ENCODE measurements at regions not wholly inside any gene's neighbourhood (a gene's known extent, or its start where the extent isn't known, plus 50 kb on each side); places are given as distances from the start of the nearest gene placed in this dataset.
A peak's percentile ranks its signal among the peaks of the same experiment; 100 is the strongest.

GRCh38 chr5:106167766-106168165, 1503.0 kb downstream of the EFNA5 start:
- no peak for DNase-seq

DNA sequence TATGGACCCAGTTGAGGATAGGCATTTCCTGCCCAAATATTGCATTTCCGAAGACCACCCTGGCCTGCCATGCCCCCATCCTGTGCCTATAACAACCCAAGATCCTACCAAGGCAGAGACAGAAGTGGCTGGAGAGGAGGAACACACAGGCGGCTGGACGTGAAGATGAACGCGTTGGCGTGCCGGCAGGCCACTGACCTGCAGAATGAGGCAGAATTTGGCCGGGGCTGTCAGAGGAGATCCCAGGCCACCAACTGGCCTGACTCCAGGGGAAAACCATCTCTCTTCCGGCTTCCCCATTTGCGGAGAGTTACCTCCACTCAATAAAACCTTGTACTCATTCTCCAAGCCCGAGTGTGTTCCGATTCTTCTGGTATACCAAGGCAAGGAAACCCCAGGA, 1507.5 kb downstream of the EFNA5 start:
- no peak for DNase-seq

- no peak for DNase-seq
Measured at GRCh38 chr5:106159616-106160015, 1511.1 kb downstream of the EFNA5 start.

DNA sequence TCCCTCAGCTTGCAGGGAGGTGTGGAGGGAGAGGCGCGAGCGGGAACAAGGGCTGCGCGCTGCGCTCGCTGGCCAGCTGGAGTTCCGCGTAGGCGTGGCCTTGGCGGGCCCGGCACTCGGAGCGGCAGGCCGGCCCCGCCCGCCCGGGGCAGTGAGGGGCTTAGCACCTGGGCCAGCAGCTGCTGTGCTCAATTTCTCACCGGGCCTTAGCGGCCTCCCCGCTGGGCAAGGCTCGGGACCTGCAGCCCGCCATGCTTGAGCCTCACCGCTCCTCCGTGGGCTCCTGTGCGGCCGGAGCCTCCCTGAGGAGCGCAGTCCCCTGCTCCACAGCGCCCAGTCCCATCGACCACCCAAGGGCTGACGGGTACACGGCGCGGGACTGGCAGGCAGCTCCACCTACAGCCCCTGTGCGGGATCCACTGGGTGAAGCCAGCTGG, 1516.4 kb downstream of the EFNA5 start:
- DNase-seq = no peak

GRCh38 chr5:106152569-106152968, 1518.2 kb downstream of the EFNA5 start:
- DNase-seq = no peak

DNA sequence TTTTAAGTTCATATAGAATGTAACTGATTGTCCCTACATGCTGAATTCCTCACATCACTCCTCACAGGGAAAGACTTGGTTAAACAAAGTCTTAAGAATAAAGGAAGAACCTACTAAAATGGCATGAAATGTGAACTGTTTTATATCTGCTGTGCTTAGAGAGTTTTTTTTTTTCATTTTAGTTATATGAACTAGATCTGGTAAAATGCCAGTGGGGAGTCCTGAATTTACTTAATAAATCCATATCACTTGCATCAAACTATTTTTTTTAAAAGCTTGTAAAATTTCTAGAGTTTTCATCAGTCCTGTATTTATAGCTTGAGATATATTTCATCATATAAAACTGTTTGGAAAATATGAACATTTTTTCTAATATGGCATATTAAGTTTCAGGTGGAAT, 1528.6 kb downstream of the EFNA5 start:
- no peak for DNase-seq

- DNase-seq = no peak
Measured at GRCh38 chr5:106140101-106140500, 1530.6 kb downstream of the EFNA5 start.

DNA sequence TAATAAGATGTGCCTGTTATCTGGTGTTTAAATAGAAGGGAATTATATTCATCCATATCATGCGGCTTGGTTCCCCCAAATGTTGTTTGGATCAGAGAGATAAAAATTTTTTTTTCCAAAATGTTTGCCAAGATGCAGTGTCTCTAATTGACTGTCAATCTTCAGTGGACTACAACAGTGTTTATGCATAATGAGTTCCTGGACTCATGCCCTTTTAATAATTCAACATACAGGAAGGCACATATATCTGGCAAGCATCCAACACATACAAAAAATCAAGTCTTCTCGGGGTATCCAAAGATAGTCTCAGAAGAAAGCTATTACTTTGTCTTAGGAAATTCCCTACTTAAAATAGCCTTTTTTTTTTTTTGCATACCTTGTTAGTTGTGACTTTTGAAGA, 1534.7 kb downstream of the EFNA5 start:
- no peak for DNase-seq

DNA sequence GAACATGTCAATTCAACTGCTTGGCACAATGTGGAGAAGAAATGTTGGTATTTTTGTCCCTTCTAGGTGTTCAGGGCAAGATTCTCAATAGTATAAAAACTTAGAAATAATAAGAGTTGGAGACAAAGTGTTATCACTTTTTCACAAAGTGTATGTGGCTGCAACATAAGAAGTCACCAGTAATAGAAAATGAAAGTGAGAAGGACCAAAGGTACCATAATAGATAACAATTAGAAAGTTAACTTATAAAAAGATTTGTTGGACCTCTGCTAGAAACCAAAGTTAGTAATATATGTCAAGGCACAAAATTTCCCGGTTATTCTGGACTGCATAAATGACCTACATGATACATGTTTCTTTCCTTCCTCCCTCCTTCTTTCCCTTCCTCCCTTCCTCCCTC, 1535.3 kb downstream of the EFNA5 start:
- DNase-seq = no peak

GRCh38 chr5:106134549-106134948, 1536.2 kb downstream of the EFNA5 start:
- DNase-seq = no peak

- DNase-seq = no peak
Measured at GRCh38 chr5:106127985-106128384, 1542.8 kb downstream of the EFNA5 start.

- DNase-seq = no peak
Measured at GRCh38 chr5:106127341-106127781, 1543.4 kb downstream of the EFNA5 start.

DNA sequence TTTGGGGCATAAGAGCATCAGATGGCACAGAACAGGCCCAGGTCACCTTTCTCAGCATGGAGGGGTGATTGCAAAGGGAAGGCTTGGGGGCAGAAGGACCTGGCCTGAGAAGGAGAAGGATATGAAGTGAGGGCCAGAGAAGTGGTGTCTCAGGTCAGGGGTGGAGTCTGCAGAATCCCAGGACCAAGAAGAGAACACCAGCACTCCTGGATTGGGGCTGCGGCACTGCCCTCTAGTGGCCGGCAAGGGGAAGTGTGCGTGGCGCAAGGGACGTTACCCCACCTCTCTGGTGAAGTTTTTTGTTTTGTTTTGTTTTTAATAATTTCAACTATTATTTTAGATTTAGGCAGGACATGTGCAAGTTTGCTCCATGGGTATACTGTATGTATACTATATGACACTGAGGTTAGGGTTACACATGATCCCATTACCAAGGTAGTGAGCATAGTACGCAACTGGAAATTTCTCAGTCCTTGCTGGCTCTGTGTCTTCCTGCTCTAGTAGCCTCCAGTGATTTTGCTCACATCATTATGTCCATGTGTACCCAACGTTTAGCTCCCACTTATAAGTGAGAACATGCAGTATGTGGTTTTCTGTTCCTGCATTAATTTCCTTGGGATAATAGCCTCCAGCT, 1548.6 kb downstream of the EFNA5 start:
- DNase-seq = peak in 1 of 2 donors; percentile 16

DNA sequence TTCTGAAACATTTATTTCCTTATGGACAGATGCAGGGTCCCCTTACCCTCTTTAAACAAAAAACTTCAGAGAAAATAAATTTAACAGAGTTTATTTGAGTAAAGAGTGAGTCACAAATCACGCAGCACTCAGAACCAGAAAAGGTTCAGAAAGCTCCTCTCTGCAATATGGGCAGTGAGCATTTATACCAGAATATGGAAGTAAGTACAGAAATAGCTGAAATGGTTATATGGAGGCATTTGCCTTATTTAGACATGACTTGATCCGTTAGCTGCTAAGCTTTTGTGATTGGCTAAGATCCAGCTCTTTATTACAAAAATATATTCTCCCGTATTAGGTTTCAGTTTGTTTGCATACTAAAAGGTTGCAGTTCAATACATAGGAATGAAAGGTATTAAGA, 1554.1 kb downstream of the EFNA5 start:
- no peak for DNase-seq

DNA sequence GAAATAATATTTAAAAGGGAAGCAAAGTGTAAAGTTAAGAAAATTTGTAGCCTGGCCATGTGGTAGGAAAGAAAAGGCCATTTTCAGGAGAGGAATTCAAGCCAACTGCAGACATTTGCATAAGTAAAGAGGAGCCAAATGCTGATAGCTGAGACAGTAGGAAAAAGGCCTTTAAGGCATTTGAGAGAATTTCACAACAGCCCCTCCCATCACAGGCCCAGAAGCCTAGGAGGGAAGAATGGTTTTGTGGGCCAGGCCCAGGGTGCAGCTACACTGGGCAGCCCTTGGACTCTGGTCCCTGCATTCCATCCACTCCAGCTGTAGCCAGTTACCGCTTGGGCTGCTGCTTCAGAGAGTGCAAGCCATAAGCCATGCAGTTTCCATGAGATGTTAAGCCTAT, 1556.8 kb downstream of the EFNA5 start:
- no peak for DNase-seq

DNA sequence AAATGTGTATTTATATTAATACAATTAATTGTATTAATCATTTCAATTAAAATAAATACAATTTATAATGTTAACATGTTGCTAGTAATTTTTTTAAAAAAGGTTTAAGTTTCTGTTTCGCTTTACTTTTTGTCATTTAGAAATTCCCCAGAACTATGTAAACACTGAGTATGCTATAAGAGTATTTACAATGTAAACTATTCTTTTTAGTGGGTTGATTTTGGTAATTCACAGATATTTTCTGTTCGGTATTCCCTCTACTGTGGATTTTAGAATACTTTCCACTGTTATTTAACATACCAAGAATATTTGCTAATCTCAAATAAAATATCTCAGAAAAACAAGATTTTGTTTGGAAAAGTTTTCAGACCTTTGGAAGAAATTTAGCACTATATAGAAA, 1564.4 kb downstream of the EFNA5 start:
- DNase-seq = no peak

GRCh38 chr5:106097340-106097739, 1573.4 kb downstream of the EFNA5 start:
- DNase-seq = no peak

- DNase-seq = no peak
Measured at GRCh38 chr5:106094839-106095238, 1575.9 kb downstream of the EFNA5 start.

GRCh38 chr5:106094204-106094607, 1576.5 kb downstream of the EFNA5 start:
- no peak for DNase-seq

- no peak for DNase-seq
Measured at GRCh38 chr5:106093134-106093533, 1577.6 kb downstream of the EFNA5 start.

- DNase-seq = no peak
Measured at GRCh38 chr5:106092455-106092854, 1578.3 kb downstream of the EFNA5 start.

DNA sequence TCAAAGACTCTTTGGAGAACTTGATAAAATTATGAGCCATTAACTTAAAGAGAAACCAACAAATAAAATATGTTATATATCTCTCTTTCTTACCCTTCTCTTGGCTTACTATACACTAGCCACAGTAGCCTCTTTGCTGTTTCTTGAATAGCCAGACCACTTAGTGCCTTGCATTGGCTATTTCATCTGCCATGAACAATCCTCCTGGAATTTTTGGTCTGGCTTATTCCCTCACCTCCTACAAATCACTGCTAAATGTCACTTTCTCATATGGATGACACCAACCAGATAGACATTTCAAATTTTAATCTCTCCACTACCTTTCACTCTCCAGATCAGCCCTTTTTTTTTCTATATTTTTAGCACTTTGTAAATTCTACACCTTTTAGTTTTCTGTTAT, 1581.7 kb downstream of the EFNA5 start:
- no peak for DNase-seq

DNA sequence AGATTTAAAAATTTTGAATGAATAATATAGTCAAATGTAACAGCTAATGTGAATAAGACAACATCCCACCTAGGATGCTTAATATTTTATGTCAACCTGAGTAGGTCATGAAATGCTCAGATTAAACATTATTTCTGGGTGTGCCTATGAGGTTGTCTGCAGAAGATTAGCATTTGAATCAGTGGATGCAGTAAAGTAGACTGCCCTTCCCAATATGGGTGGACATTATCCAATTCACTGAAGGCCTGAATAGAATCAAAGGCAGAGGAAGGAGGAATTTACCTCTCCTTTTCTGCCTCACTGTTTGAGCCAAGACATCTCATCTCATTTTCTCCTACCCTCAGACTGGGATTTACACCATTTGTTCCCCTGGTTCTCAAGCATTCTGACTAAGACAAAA, 1582.3 kb downstream of the EFNA5 start:
- DNase-seq = no peak

GRCh38 chr5:106086352-106086751, 1584.4 kb downstream of the EFNA5 start:
- DNase-seq = no peak

DNA sequence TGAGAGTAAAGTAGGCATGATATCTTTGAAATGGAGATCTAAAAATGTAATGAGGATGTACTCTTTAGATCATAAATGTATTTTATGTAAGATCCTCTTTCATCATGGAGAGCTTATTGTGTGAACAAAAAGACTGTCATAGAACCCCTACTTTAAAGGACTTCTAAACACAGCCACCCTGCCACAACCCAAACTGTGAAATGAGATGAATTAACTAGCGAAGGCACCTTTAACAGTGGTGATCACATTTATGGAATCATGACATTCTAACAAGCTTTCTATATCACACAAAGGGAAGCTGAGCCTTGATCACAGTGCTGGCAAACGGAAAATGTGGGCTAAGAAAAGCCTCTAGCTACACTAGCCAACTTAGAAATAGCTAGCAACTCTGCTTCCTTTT, 1585.2 kb downstream of the EFNA5 start:
- no peak for DNase-seq

GRCh38 chr5:106085136-106085535, 1585.6 kb downstream of the EFNA5 start:
- no peak for DNase-seq

All from stimulated activated CD4-positive, alpha-beta T cell treated with anti-CD3 and anti-CD28 coated beads, Interleukin-2, amount 100 ng/mL, for 24 hours (primary cell).